KMS-11 (cell line): ENCODE measurements at regions not wholly inside any gene's neighbourhood (a gene's known extent, or its start where the extent isn't known, plus 50 kb on each side); places are given as distances from the start of the nearest gene placed in this dataset.

Experiments used
- H2AFZ ChIP-seq: fragments of 200-600 bp; sonication (generic); 2 replicates; pipeline ENCODE4 v1.6.1; 2016; ENCODE audit warnings: antibody characterized with exemption, mixed run types, low read depth
- H3K27ac ChIP-seq: fragments of 200-600 bp; sonication (generic); 2 replicates; pipeline ENCODE4 v1.6.1; 2016; ENCODE audit warnings: mild to moderate bottlenecking, mixed run types
- H3K27me3 ChIP-seq: fragments of 200-600 bp; sonication (generic); 2 replicates; pipeline ENCODE4 v1.6.1; 2017; ENCODE audit warnings: mild to moderate bottlenecking, low read depth, mixed run types, moderate library complexity; ENCODE audit not compliant: insufficient read depth
- H3K36me3 ChIP-seq: fragments of 200-600 bp; sonication (generic); 2 replicates; pipeline ENCODE4 v1.6.1; 2017; ENCODE audit warnings: mild to moderate bottlenecking, mixed run types; ENCODE audit not compliant: insufficient read depth
- H3K4me1 ChIP-seq: fragments of 200-600 bp; sonication (generic); 2 replicates; pipeline ENCODE4 v1.6.1; 2016; ENCODE audit warnings: mild to moderate bottlenecking, low read depth, mixed run types; ENCODE audit not compliant: poor library complexity, severe bottlenecking
- H3K4me2 ChIP-seq: fragments of 200-600 bp; sonication (generic); 2 replicates; pipeline ENCODE4 v1.7.0; 2016; ENCODE audit warnings: mild to moderate bottlenecking, mixed run types
- H3K4me3 ChIP-seq: fragments of 200-600 bp; sonication (generic); IDR thresholded peaks from 2 replicates; pipeline ENCODE4 v1.6.1; 2017; ENCODE audit warnings: low read depth, low read length, mixed read lengths; ENCODE audit not compliant: insufficient read depth
- H3K79me2 ChIP-seq: fragments of 200-600 bp; sonication (generic); 2 replicates; pipeline ENCODE4 v1.6.1; 2016; ENCODE audit warnings: low read depth, mixed run types; ENCODE audit not compliant: insufficient read depth
- H3K9ac ChIP-seq: fragments of 200-600 bp; sonication (generic); 2 replicates; pipeline ENCODE4 v1.6.1; 2016; ENCODE audit warnings: mild to moderate bottlenecking, mixed run types
- H4K20me1 ChIP-seq: fragments of 200-600 bp; sonication (generic); 2 replicates; pipeline ENCODE4 v1.6.1; 2016; ENCODE audit warnings: mild to moderate bottlenecking, mixed run types; ENCODE audit not compliant: insufficient read depth
- CTCF ChIP-seq: fragments of 200-600 bp; sonication (generic); conservative IDR thresholded peaks from 2 replicates; pipeline ENCODE4 v1.6.1; 2017; ENCODE audit warnings: low read depth, mild to moderate bottlenecking, antibody characterized with exemption, low read length, moderate library complexity, mixed read lengths

GRCh38 chr19:29467824-29468401 lies 57.9 kb upstream of the VSTM2B start:
- Histone ChIP-seq H4K20me1 (no peaks in the 10 kb centered on the region), H3K79me2 (no peaks in the 10 kb centered on the region), H3K9ac (no peak overlapping the region), H3K36me3 (no peaks in the 10 kb centered on the region), H3K27me3 (no peaks in the 10 kb centered on the region), H3K4me2 (no peak overlapping the region), H3K4me3 (no peak overlapping the region), H2AFZ (no peak overlapping the region), H3K27ac (no peak overlapping the region), H3K4me1 (no peaks in the 10 kb centered on the region)
- TF ChIP-seq CTCF = no peak

- Histone ChIP-seq H4K20me1 (no peaks in the 10 kb centered on the region), H3K27ac (no peak overlapping the region), H3K79me2 (no peaks in the 10 kb centered on the region), H3K27me3 (no peaks in the 10 kb centered on the region), H3K9ac (no peak overlapping the region), H3K4me2 (no peak overlapping the region), H3K4me1 (no peaks in the 10 kb centered on the region), H3K4me3 (no peak overlapping the region), H2AFZ (no peak overlapping the region), H3K36me3 (no peaks in the 10 kb centered on the region)
- TF ChIP-seq CTCF = no peak
Observed at GRCh38 chr19:29475469-29475868, 50.3 kb upstream of the VSTM2B start.
